HG02678 (cell line): ENCODE measurements at regions not wholly inside any gene's neighbourhood (a gene's known extent, or its start where the extent isn't known, plus 50 kb on each side); places are given as distances from the start of the nearest gene placed in this dataset.
"Not testable (repeated sequence)": the region's sequence is repeated elsewhere in the genome, so short reads cannot be mapped to it uniquely, and the experiment has no call there.

Source experiments
- ATAC-seq: cut with Tn5 transposase; IDR thresholded peaks from one replicate; pipeline ENCODE4 v1.9.1; 2021; ENCODE audit warnings: mild to moderate bottlenecking, moderate library complexity; ENCODE audit not compliant: unreplicated experiment

DNA sequence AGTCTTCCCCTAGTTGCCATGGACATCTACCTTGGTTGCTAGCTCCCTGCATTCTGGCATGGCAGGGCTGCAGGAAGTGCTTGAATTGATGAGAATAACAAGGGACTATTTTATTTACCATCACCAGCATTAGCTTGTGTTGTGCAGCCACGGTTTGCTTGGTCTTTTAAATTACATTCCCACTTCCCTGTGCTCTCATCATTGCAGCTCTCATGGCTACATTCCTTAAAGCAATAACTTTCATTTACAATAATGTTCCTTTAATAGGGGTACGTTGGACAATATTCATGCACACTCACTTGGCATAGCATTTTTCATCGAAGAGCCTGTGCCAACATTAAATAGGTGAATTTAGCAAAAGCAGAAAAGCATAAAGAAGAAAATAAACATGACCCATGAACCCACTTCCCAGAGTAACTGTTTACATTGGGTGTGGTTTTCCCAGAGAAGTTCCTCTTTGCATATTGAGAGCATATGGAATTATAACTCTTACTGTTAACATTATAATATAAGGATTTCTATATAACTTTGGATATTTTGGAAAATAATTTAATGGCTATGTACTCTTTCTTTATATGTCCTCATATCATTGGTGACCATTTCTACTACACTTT lies 113.2 kb upstream of the VWC2 start:
- ATAC-seq = no peak

GRCh38 chr7:49660976-49661375 lies 112.5 kb upstream of the VWC2 start:
- ATAC-seq = no peak

DNA sequence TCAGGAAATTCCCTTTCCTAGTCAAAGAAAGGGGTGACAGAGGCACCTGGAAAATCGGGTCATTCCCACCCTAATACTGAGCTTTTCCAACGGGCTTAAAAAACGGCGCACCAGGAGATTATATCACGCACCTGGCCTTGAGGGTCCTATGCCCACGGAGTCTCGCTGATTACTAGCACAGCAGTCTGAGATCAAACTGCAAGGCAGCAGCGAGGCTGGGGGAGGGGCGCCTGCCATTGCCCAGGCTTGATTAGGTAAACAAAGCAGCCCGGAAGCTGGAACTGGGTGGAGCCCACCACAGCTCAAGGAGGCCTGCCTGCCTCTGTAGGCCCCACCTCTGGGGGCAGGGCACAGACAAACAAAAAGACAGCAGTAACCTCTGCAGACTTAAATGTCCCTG lies 107.5 kb upstream of the VWC2 start:
- ATAC-seq = not testable (repeated sequence)

- no peak for ATAC-seq
Measured at GRCh38 chr7:49666764-49667163, 106.7 kb upstream of the VWC2 start.

DNA sequence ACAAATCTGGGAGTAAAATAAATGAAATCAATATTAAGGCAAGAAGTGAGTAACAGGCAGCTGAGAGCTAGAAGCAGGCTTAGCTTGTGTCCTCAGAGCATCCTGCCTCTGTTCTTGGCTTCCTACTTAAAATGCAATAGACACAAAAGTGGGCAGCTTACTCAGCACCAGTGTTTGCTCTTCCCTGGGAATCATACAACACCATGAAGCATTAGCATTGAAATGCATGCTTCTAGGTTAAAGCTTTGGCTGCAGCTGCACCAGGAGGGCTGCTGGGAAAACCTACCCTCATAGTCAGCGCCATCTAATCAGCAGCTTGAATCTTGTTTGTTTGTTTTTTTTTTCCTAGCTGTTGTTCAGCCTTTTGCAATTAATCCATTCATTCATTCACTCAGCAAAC lies 104.2 kb upstream of the VWC2 start:
- ATAC-seq = no peak

DNA sequence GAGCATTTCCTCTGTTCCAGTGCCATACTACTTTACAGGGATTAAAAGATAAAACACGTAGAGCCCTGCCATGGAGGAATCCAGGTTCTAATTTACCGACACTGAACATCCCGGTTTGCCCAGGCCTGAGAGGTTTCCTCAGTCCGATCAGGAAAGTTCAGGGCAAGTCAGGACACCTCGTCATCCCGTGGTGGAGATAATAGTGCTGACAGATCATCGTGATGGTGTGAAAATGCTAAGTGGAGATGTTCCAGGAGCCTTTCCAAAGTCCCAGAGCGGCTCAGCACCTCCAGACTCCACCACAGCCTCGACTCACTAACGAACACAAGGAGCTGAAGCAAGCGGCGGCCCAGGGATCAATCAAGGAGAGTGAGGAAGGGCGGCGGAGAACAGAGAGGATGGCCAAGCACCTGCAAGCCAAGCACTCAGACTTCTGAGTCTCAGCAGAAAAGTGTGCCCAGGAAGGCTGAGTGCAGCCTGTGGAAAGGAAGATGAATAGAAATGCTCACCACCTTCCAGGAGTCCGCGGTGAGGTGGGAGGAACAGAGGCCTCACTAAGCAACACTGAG lies 103.7 kb upstream of the VWC2 start:
- ATAC-seq = no peak

- no peak for ATAC-seq
Measured at GRCh38 chr7:49670991-49671390, 102.4 kb upstream of the VWC2 start.

GRCh38 chr7:49692516-49692915 lies 80.9 kb upstream of the VWC2 start:
- ATAC-seq = no peak

GRCh38 chr7:49695971-49696370 lies 77.5 kb upstream of the VWC2 start:
- no peak for ATAC-seq

GRCh38 chr7:49700841-49701240 lies 72.6 kb upstream of the VWC2 start:
- ATAC-seq = no peak

DNA sequence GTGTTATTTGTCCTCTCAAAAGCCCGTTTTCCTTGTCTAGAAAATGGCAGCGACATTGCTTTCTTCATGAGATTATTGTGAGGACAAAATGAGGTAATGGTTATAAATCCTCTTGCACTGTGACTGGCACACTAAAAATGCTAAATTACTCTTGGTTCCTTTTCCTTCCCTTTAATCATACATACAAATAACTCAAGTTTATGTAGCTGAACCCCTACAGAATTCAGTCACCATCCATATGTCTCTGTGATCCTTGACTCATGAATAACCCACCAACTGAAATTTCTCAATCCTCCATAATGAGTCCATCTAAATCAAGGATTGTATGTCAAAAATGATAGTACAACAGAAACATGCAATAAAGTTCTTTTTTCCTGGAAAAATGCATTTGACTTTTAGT lies 71.3 kb upstream of the VWC2 start:
- ATAC-seq = no peak

GRCh38 chr7:49703337-49703736 lies 70.1 kb upstream of the VWC2 start:
- ATAC-seq = no peak

GRCh38 chr7:49703881-49704280 lies 69.6 kb upstream of the VWC2 start:
- ATAC-seq = no peak

DNA sequence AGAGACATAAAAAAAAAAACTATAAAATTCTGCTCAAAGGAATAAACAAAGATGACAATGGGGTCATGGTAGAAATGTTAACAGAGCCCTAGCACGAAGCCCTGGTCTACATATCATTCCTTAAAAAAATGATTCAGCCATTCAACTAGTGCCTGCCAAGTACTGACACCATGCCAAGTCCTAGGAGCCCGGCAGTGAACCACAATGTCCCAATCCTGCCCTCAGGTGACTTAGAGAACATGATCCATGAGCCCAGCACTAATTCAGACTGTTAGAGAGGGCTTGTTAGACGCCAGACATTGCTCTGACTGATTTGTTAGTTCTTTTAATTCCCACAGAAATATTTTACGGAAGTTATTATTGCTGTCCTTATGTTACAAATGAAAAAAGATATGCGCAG lies 67.3 kb upstream of the VWC2 start:
- no peak for ATAC-seq

DNA sequence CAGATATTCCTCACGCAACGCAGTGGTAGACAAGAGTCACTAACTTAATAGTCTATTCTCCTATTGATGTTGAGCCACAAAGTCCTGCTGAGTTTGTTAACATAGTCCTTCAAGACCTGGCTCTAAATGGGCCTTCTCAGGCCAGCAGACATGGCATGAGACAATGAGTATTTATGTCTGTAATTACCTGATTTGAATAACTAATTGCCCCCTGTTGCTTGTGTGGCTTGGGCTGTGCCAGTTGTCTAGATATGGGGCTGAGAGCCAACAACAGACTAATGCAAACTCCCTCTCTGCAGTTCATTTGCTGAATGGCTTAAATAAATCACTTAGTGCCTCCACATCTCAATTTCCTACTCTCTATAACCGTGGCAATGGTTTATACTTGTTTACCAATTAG lies 65.5 kb upstream of the VWC2 start:
- no peak for ATAC-seq

- ATAC-seq = no peak
Measured at GRCh38 chr7:49708590-49708989, 64.8 kb upstream of the VWC2 start.

GRCh38 chr7:49711072-49711723 lies 62.2 kb upstream of the VWC2 start:
- ATAC-seq = not testable (repeated sequence)

GRCh38 chr7:49714182-49714581 lies 59.3 kb upstream of the VWC2 start:
- no peak for ATAC-seq

DNA sequence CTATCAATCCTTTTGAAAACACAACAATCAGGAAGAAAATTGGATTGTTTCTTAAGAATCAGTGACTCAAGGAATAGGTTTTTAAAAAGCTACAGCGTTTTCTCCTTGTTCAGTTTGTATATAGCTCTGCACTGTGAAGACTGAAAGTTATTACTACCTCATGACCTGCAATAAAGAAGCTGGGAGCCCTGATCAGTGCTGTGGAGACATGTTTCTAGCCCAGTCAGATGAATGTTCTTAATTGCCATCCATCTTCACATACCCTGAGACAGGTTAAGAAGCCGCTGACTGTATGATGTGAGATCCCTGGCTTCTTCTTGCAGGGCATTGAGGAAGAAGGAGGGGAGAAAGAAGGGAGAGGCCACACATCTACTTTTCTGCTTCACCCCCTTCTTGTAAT lies 58.0 kb upstream of the VWC2 start:
- ATAC-seq = no peak

DNA sequence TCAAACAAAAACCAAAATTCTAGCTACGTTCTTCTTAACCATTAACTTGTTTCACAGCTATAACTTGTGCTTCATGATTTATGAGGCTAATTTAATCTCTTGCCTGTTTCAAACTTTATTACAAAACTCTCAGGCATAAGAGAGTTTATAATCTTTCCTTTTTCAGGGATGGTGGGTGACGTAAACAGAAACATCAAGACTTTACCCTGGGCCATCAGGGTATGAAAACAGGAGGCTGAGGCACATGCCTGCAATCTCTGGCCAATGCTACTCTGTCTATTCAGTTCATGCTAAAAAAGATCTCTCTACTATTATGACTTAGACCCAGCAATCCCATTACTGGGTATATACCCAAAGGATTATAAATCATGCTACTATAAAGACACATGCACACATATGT lies 55.9 kb upstream of the VWC2 start:
- ATAC-seq = no peak

DNA sequence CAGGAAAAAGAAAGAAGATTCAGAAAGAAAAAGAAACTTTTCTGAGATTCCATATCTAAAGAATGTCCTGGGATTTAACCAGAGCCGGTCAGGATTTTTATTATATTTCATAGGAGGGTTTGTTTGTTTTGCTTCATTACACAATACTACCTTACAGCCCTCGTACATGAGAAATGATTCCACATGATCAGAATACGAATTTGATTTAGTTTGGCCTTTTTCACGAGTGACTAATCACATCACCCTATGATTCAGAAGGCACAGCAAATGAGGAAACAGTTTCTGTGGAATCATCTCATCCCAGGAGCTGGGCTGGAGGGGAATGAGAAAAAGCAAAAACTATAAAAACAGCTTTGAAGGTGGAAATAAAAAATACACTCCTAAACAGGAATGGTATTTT lies 54.7 kb upstream of the VWC2 start:
- ATAC-seq = no peak

DNA sequence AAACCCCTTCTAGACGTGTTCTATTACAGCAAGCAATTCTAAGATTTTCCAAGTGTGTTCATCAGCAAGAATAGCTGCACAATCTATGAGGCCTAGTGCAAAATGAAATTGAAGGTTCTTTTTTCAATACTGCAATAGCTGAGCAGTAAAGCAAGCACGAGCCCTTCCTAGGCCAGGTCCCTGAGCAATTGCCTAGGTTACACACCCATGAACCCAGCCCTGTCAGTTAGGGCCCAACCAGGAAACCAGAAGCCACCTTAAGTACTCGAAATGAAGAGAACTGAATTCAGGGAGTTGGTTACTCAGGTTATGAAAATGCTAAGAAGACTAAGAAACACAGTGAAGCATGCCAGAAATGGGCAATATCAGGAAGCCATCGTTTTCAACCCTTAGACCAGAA lies 52.0 kb upstream of the VWC2 start:
- ATAC-seq = no peak
